ENCODE measurements at regions not wholly inside any gene's neighbourhood (a gene's known extent, or its start where the extent isn't known, plus 50 kb on each side); places are given as distances from the start of the nearest gene placed in this dataset.
"Not testable (repeated sequence)": the region's sequence is repeated elsewhere in the genome, so short reads cannot be mapped to it uniquely, and the experiment has no call there.

DNA sequence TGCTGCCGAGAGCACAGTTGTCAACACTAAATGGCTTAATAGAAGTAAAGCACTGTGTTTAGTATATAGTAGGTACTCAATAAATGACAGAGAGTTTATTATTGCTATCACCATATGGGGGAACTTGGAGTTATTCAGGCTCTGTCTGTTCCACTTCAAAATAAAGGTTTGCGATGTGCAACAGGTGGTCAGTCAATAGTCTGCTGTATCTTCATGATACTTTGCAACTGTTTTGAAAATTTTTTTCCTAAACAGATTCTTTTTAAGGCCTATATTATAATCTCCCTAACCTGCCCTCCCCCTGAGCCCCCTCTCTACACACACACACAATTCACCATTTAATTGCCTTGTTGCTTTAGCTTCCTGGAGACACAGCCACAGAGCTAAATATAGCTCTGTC lies 164.7 kb upstream of the NR2F2 start:
- DNase-seq (ENCODE audit: low read depth), result no peak
- no peak overlapping the region for H3K4me3 ChIP-seq (ENCODE audit: low read depth, low read length)
- H3K36me3 ChIP-seq (ENCODE audit: control insufficient read depth, insufficient read depth, low read length), result no peaks in the 10 kb centered on the region
- no peak for FAIRE-seq
- TF ChIP-seq, protein P1, sequence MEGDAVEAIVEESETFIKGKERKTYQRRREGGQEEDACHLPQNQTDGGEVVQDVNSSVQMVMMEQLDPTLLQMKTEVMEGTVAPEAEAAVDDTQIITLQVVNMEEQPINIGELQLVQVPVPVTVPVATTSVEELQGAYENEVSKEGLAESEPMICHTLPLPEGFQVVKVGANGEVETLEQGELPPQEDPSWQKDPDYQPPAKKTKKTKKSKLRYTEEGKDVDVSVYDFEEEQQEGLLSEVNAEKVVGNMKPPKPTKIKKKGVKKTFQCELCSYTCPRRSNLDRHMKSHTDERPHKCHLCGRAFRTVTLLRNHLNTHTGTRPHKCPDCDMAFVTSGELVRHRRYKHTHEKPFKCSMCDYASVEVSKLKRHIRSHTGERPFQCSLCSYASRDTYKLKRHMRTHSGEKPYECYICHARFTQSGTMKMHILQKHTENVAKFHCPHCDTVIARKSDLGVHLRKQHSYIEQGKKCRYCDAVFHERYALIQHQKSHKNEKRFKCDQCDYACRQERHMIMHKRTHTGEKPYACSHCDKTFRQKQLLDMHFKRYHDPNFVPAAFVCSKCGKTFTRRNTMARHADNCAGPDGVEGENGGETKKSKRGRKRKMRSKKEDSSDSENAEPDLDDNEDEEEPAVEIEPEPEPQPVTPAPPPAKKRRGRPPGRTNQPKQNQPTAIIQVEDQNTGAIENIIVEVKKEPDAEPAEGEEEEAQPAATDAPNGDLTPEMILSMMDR (IDR thresholded peaks at IDR 0.05; ENCODE audit: insufficient read depth, low read length, severe bottlenecking), result no peak
- H3K27me3 ChIP-seq (ENCODE audit: control insufficient read depth, insufficient read depth, low read length), result no peaks in the 10 kb centered on the region

DNA sequence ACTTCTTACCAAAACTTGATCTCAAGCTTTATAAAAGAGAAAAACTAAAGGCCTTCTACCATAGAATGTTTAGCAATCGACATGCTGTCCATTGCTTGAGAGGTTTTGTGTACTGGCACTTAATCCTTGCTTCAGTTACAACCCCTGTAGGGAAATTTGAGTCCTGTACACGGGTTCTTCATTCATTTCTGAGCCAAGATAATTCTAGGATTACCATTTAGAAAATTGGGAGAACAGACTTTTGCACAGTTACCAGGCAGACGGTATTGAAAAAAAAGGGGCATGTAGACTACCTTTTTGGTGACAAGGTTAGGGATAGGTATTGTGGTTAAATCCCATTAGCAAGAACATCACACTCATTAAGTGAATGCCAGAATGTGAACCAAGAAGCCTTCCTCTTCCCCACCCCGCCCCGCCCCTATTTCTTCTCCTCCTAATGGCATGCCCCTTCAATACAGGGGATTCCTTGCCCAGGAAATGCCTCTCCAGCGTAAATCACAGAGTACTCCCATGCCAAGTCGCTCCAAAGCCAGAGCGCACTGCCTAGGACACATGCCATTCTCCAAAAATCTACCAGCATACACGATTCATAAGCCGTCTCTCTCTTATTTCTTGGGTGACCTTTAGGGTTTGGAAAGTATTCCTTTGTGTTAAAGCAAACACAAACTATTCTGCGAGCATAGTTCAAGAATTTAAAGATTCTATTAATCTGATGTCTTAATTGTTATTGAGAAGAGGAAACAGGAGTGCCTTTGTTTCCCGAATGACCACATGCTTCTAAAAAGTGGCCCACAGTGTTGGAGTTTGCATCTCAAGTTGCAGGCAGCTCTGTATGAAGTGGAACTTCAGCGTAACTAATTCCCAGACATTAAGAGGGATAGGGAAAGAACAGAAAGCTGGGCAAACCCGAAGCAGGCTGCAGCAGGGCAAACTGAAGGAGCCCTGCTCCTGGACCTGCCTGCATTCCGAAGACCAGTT lies 164.0 kb upstream of the NR2F2 start:
- no peak for DNase-seq (ENCODE audit: low read depth)
- Histone ChIP-seq H3K4me3 (ENCODE audit: low read depth, low read length) (no peak overlapping the region), H3K36me3 (ENCODE audit: control insufficient read depth, insufficient read depth, low read length) (no peaks in the 10 kb centered on the region), H3K27me3 (ENCODE audit: control insufficient read depth, insufficient read depth, low read length) (no peaks in the 10 kb centered on the region)
- FAIRE-seq, result no peak
- TF ChIP-seq, protein P1 (IDR thresholded peaks at IDR 0.05; ENCODE audit: insufficient read depth, low read length, severe bottlenecking), result no peak

DNA sequence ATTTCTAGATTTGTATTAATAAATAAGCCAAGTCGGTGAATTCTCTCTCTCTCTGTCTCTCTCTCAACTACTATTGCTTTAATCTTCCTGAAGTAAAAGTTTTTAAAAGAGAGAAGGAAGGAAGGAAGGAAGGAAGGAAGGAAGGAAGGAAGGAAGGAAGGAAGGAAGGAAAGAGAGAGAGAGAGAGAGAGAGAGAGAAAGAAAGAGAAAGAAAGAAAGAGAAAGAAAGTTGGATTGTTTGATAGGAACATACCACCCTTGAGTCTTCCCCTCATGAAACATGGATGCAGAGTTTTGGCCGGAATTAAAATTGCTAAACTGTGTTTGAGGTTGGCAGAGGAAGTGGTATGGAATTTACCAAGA lies 159.9 kb upstream of the NR2F2 start:
- FAIRE-seq; H3K36me3 ChIP-seq (ENCODE audit: control insufficient read depth, insufficient read depth, low read length); H3K27me3 ChIP-seq (ENCODE audit: control insufficient read depth, insufficient read depth, low read length); H3K4me3 ChIP-seq (ENCODE audit: low read depth, low read length); DNase-seq (ENCODE audit: low read depth): not testable (repeated sequence)

DNA sequence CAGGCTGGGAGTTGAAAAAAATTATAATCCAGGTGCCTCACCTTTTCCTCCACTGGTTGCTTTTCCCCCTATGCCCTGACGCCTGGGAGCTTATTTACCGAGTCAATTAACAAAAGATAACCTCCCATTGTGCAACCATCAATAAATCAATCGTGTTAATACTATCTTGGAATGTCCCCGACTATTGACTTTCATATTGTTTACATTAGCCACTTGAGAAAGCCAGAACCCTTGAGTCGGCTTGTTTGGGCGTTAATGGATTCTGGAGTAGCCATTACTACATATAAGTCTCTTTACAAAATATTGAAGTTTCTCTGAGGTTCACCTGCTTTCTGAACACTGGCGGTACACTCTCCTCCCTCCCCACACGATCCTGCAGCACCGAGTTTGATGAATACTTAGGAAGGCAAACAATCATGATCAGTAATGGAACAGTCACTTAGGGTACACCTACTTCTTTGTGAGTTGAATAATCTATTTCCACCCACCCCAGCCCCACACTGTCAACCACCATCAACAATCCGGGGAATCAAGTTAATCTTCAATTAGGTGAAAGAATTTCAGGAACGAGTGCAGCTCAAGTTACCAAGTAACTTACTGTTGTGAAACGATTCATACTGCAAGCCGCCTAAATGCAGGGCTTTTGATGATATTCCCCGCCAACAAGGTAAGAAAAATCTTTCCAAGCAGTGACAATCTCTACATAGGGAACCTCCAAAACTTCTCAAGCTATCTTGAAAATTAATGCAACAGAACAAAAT lies 159.3 kb upstream of the NR2F2 start:
- no peaks in the 10 kb centered on the region for H3K36me3 ChIP-seq (ENCODE audit: control insufficient read depth, insufficient read depth, low read length)
- no peak overlapping the region for H3K4me3 ChIP-seq (ENCODE audit: low read depth, low read length)
- DNase-seq (ENCODE audit: low read depth) (peak; percentile 27), FAIRE-seq (no peak)
- H3K27me3 ChIP-seq (ENCODE audit: control insufficient read depth, insufficient read depth, low read length), result no peaks in the 10 kb centered on the region
- TF ChIP-seq, protein P1 (IDR thresholded peaks at IDR 0.05; ENCODE audit: insufficient read depth, low read length, severe bottlenecking), result no peak

DNA sequence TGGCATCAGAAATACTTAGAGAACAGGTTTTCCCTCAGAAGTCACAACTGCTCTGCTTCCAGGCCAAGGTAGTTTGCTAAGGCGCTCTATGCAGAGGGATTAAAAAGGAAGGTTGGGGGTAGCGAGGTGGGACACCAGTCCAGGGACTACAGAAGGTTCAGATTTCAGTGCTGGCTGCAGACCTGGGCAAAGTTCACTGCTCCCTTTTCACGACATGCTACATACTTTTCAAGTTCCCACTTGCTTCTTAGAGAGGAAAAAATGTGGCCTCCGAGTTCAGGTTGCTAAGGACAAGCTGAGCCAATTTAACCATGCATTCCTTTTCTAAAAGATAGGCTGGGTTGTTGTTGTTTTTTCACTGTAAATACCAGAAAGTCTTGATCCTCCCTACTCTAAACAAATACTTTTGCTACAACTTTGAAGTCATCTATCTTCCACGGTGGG lies 158.6 kb upstream of the NR2F2 start:
- peak; percentile 60 for DNase-seq (ENCODE audit: low read depth)
- TF ChIP-seq, protein P1 (IDR thresholded peaks at IDR 0.05; ENCODE audit: insufficient read depth, low read length, severe bottlenecking), result no peak
- Histone ChIP-seq H3K4me3 (ENCODE audit: low read depth, low read length) (no peak overlapping the region), H3K27me3 (ENCODE audit: control insufficient read depth, insufficient read depth, low read length) (no peaks in the 10 kb centered on the region), H3K36me3 (ENCODE audit: control insufficient read depth, insufficient read depth, low read length) (no peaks in the 10 kb centered on the region)
- peak; percentile 7 for FAIRE-seq

DNA sequence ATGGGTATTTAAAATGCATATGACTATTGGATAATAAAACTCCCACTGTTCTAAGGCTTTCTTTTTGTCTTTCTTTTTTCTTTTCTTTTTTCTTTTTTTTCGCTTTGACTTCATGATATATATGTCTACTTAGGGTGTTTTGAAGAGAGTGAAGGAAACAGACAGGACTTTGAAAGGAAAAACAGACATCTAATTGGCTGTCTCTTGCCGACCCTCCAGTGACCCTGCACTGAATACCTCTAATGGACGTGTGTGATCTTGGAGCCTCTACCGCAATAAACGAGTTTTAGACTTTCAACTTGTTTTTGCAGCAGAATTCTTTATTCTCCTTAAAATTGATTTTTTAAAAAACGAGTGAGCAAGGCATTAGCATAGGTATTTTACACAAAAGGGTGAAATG lies 158.1 kb upstream of the NR2F2 start:
- TF ChIP-seq, protein P1 (IDR thresholded peaks at IDR 0.05; ENCODE audit: insufficient read depth, low read length, severe bottlenecking), result no peak
- Histone ChIP-seq H3K4me3 (ENCODE audit: low read depth, low read length) (no peak overlapping the region), H3K27me3 (ENCODE audit: control insufficient read depth, insufficient read depth, low read length) (no peaks in the 10 kb centered on the region), H3K36me3 (ENCODE audit: control insufficient read depth, insufficient read depth, low read length) (no peaks in the 10 kb centered on the region)
- no peak for DNase-seq (ENCODE audit: low read depth)
- no peak for FAIRE-seq
